ENCODE measurements at regions not wholly inside any gene's neighbourhood (a gene's known extent, or its start where the extent isn't known, plus 50 kb on each side); places are given as distances from the start of the nearest gene placed in this dataset.

DNA sequence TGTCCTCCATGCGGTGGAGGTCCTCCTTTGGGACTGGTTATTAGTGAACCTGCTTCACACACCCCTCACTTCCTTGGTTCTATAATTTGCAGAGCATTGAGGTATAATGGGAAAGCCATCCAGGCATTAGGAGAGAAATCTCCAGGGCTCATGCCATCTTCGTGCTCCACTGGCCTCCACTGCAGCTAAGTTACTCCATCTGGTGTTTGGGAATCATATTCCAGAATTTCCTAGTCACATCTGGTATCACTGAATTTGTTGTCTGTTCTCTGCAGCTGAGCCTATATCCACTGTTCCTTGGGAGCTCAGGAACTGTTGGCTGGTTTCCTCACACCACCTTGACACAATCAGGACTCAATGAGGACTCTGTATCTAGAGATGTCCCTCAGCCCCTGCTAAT lies 173.0 kb upstream of the TSHZ2 start:
- TF ChIP-seq, protein P1, sequence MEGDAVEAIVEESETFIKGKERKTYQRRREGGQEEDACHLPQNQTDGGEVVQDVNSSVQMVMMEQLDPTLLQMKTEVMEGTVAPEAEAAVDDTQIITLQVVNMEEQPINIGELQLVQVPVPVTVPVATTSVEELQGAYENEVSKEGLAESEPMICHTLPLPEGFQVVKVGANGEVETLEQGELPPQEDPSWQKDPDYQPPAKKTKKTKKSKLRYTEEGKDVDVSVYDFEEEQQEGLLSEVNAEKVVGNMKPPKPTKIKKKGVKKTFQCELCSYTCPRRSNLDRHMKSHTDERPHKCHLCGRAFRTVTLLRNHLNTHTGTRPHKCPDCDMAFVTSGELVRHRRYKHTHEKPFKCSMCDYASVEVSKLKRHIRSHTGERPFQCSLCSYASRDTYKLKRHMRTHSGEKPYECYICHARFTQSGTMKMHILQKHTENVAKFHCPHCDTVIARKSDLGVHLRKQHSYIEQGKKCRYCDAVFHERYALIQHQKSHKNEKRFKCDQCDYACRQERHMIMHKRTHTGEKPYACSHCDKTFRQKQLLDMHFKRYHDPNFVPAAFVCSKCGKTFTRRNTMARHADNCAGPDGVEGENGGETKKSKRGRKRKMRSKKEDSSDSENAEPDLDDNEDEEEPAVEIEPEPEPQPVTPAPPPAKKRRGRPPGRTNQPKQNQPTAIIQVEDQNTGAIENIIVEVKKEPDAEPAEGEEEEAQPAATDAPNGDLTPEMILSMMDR (IDR thresholded peaks at IDR 0.05): no peak
- no peak for TF ChIP-seq EZH2 (IDR thresholded peaks at IDR 0.05)
